GM12878 (cell line): ENCODE measurements at regions not wholly inside any gene's neighbourhood (a gene's known extent, or its start where the extent isn't known, plus 50 kb on each side); places are given as distances from the start of the nearest gene placed in this dataset.

Source experiments
- ATAC-seq: fragments of 200-7000 bp; cut with Tn5 transposase; 3 replicates; pipeline ENCODE4 v1.9.1; 2020; ENCODE audit warnings: mild to moderate bottlenecking, moderate library complexity
- BruUV-seq: library from RNA; stranded (reverse); fragments of 400-500 nt; replicated peaks from 2 replicates; lab custom pipeline; 2021; lab: Mats Ljungman, UMichigan
- CTCF ChIA-PET: fragments of 300-600 bp; sonication (Branson Sonifier 250); formaldehyde crosslinking; extraction: SDS; loops from one replicate; lab custom pipeline; 2021; ENCODE audit warnings: inconsistent platforms; lab: Yijun Ruan, JAX
- POLR2A ChIA-PET: fragments of 350-600 bp; formaldehyde crosslinking; extraction: SDS; loops from one replicate; lab custom pipeline; 2021; ENCODE audit warnings: inconsistent platforms; lab: Charles Lee
- RAD21 ChIA-PET: fragments of 300-600 bp; sonication (Branson Sonifier 250); formaldehyde crosslinking; loops from one replicate; lab custom pipeline; 2023; ENCODE audit warnings: antibody characterized with exemption; ENCODE audit not compliant: unreplicated experiment; lab: Charles Lee
- SMC1A ChIA-PET: fragments of 300-600 bp; sonication (Branson Sonifier 250); formaldehyde crosslinking; loops from one replicate; lab custom pipeline; 2023; ENCODE audit not compliant: unreplicated experiment, uncharacterized antibody; lab: Charles Lee
- DNase-seq: peaks from one replicate; pipeline ENCODE4 v3.0.0-alpha.2; 2011; ENCODE audit warnings: low read depth, low spot score
- FAIRE-seq: peaks from 3 replicates; lab custom pipeline; 2011; peaks lifted over from hg19 to GRCh38; lab: Jason Lieb, UNC
- H2AFZ ChIP-seq: 2 replicates; pipeline ENCODE4 v1.6.0; 2011; ENCODE audit warnings: low read depth, low read length, control low read depth; ENCODE audit not compliant: control insufficient read depth
- H3K27ac ChIP-seq: 2 replicates; pipeline ENCODE4 v1.5.1; 2011; ENCODE audit warnings: control low read depth; ENCODE audit not compliant: control insufficient read depth, insufficient read depth
- H3K27me3 ChIP-seq, 2 experiments: replicated peaks in 1 of 2; 2 replicates each; pipeline versions ENCODE4 v1.6.0 to v1.6.1; 2011; ENCODE audit warnings: low read length in 1 of 2; ENCODE audit not compliant: control insufficient read depth in 2 of 2, insufficient read depth in 2 of 2
- H3K36me3 ChIP-seq, 2 experiments: 2 replicates each; pipeline ENCODE4 v1.5.1; 2011; ENCODE audit warnings: low read length in 1 of 2; ENCODE audit not compliant: control insufficient read depth in 2 of 2, insufficient read depth in 2 of 2
- H3K4me1 ChIP-seq: 2 replicates; pipeline ENCODE4 v1.6.1; 2011; ENCODE audit warnings: mild to moderate bottlenecking, low read length, moderate library complexity, mixed read lengths; ENCODE audit not compliant: control insufficient read depth, insufficient read depth
- H3K4me2 ChIP-seq: 2 replicates; pipeline ENCODE4 v1.6.0; 2011; ENCODE audit warnings: control low read depth; ENCODE audit not compliant: control insufficient read depth, insufficient read depth
- H3K4me3 ChIP-seq: fragments of 200-600 bp; sonication (generic); 2 replicates; pipeline ENCODE4 v1.5.1; 2016
- H3K79me2 ChIP-seq: 2 replicates; pipeline ENCODE4 v1.6.0; 2011; ENCODE audit warnings: low read length; ENCODE audit not compliant: control insufficient read depth, insufficient read depth
- H3K9ac ChIP-seq: 2 replicates; pipeline ENCODE4 v1.8.0; 2011; ENCODE audit warnings: low read length, control low read depth, mixed read lengths; ENCODE audit not compliant: control insufficient read depth, insufficient read depth
- H3K9me3 ChIP-seq: replicated peaks from 3 replicates; pipeline ENCODE4 v1.5.1; 2011; ENCODE audit warnings: mild to moderate bottlenecking, low read length; ENCODE audit not compliant: control insufficient read depth, insufficient read depth
- H4K20me1 ChIP-seq: 2 replicates; pipeline ENCODE4 v1.6.0; 2011; ENCODE audit not compliant: control insufficient read depth, insufficient read depth
- BMI1 ChIP-seq: fragments of 450-650 bp; IDR thresholded peaks from 2 replicates; pipeline ENCODE4 v1.6.1; 2016; ENCODE audit warnings: mild to moderate bottlenecking, moderate library complexity, borderline replicate concordance
- CBX3 ChIP-seq: fragments of 200-600 bp; sonication (generic); IDR thresholded peaks from 2 replicates; pipeline ENCODE4 v1.6.1; 2016; ENCODE audit warnings: low read depth, borderline replicate concordance
- CBX5 ChIP-seq: sonication (generic); IDR thresholded peaks from 2 replicates; pipeline ENCODE4 v1.6.1; 2016; ENCODE audit warnings: low read depth, moderate library complexity, mild to moderate bottlenecking, inconsistent platforms
- CHD4 ChIP-seq: fragments of 200-600 bp; sonication (generic); IDR thresholded peaks from 2 replicates; pipeline ENCODE4 v1.6.1; 2016; ENCODE audit warnings: mild to moderate bottlenecking
- DPF2 ChIP-seq: fragments of 450-650 bp; IDR thresholded peaks from 2 replicates; pipeline ENCODE4 v1.6.1; 2017; ENCODE audit warnings: mild to moderate bottlenecking
- EGR1 ChIP-seq, 2 experiments: IDR thresholded peaks; 1 replicate in 1 of 2; 2 replicates in 1 of 2; pipeline ENCODE4 v1.6.1; 2011 to 2012; ENCODE audit warnings: low read depth in 2 of 2, low read length in 2 of 2, borderline replicate concordance in 1 of 2, mild to moderate bottlenecking in 1 of 2, moderate library complexity in 1 of 2
- ESRRA ChIP-seq: IDR thresholded peaks from 2 replicates; pipeline ENCODE4 v1.6.1; 2012; ENCODE audit warnings: mild to moderate bottlenecking, low read length, improper control_type of control experiment
- HDAC6 ChIP-seq: fragments of 200-600 bp; sonication (generic); IDR thresholded peaks from one replicate; pipeline ENCODE4 v1.8.0; 2017; ENCODE audit warnings: antibody characterized with exemption; ENCODE audit not compliant: unreplicated experiment
- MEF2B ChIP-seq: fragments of 450-650 bp; IDR thresholded peaks from 2 replicates; pipeline ENCODE4 v1.6.1; 2018; ENCODE audit warnings: mild to moderate bottlenecking, moderate library complexity; ENCODE audit not compliant: partially characterized antibody, poor library complexity, severe bottlenecking
- NFIC ChIP-seq: IDR thresholded peaks from 2 replicates; pipeline ENCODE4 v1.6.1; 2012; ENCODE audit warnings: low read depth, mild to moderate bottlenecking, inconsistent platforms, low read length, moderate library complexity
- POLR2A ChIP-seq: IDR thresholded peaks from 2 replicates; pipeline ENCODE4 v1.6.1; 2011; ENCODE audit warnings: low read depth, mild to moderate bottlenecking, low read length
- SIN3A ChIP-seq: IDR thresholded peaks from 2 replicates; pipeline ENCODE4 v1.6.1; 2012; ENCODE audit warnings: low read depth, low read length, improper control_type of control experiment
- SREBF2 ChIP-seq: IDR thresholded peaks from 2 replicates; pipeline ENCODE4 v1.6.1; 2012; ENCODE audit warnings: mild to moderate bottlenecking, low read length
- WRNIP1 ChIP-seq: IDR thresholded peaks from 2 replicates; pipeline ENCODE4 v1.6.1; 2011; ENCODE audit warnings: low read depth, low read length, improper control_type of control experiment, borderline replicate concordance
- ZZZ3 ChIP-seq: IDR thresholded peaks from 2 replicates; pipeline ENCODE4 v1.6.1; 2011; ENCODE audit warnings: low read depth; ENCODE audit not compliant: control insufficient read depth, insufficient read length
- in situ Hi-C: fragments of 300-500 bp; cut with MboI; formaldehyde crosslinking; loops from 9 replicates; pipeline ENCODE4 v1.14.3; 2018; ENCODE audit warnings: mixed read lengths
- intact Hi-C: fragments of 100-400 bp; cut with micrococcal nuclease; formaldehyde crosslinking; loops from one replicate; pipeline ENCODE4 v1.14.2; 2022; ENCODE audit not compliant: unreplicated experiment
- TF ChIP-seq, protein P1 (sequence below): IDR thresholded peaks from 2 replicates; pipeline ENCODE4 v1.6.1; 2012; ENCODE audit warnings: low read depth, low read length, improper control_type of control experiment
- TF ChIP-seq, protein P2 (sequence below): fragments of 450-650 bp; IDR thresholded peaks from 2 replicates; pipeline ENCODE4 v1.6.1; 2018; ENCODE audit warnings: mild to moderate bottlenecking, low read depth, moderate library complexity; ENCODE audit not compliant: partially characterized antibody
- TF ChIP-seq, protein P3 (sequence below): fragments of 450-650 bp; conservative IDR thresholded peaks from 2 replicates; pipeline ENCODE4 v1.6.1; 2017; ENCODE audit warnings: mild to moderate bottlenecking, moderate library complexity

DNA sequence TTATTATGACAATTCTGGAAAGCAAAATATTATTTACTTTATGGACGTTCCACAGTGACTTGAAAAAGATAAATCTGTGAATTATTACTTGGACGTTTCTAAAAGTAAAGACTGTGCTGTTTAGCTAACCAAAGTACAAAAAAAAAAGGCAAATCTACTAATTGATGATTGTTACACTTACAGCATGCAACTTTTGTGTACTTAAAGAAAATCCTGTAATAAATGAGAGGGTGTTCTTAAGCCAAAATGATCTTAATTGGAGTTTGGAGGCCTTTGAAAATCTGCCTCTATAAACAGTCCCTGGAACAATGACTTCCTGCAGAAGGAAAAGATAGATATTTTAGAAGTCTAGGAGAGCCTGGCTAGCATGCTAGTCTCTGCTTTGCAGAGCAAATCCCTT is 434.0 kb upstream of the SYT1 start (continued):
- TF ChIP-seq, protein P1, sequence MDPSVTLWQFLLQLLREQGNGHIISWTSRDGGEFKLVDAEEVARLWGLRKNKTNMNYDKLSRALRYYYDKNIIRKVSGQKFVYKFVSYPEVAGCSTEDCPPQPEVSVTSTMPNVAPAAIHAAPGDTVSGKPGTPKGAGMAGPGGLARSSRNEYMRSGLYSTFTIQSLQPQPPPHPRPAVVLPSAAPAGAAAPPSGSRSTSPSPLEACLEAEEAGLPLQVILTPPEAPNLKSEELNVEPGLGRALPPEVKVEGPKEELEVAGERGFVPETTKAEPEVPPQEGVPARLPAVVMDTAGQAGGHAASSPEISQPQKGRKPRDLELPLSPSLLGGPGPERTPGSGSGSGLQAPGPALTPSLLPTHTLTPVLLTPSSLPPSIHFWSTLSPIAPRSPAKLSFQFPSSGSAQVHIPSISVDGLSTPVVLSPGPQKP, result no peak
- TF ChIP-seq, protein P2, sequence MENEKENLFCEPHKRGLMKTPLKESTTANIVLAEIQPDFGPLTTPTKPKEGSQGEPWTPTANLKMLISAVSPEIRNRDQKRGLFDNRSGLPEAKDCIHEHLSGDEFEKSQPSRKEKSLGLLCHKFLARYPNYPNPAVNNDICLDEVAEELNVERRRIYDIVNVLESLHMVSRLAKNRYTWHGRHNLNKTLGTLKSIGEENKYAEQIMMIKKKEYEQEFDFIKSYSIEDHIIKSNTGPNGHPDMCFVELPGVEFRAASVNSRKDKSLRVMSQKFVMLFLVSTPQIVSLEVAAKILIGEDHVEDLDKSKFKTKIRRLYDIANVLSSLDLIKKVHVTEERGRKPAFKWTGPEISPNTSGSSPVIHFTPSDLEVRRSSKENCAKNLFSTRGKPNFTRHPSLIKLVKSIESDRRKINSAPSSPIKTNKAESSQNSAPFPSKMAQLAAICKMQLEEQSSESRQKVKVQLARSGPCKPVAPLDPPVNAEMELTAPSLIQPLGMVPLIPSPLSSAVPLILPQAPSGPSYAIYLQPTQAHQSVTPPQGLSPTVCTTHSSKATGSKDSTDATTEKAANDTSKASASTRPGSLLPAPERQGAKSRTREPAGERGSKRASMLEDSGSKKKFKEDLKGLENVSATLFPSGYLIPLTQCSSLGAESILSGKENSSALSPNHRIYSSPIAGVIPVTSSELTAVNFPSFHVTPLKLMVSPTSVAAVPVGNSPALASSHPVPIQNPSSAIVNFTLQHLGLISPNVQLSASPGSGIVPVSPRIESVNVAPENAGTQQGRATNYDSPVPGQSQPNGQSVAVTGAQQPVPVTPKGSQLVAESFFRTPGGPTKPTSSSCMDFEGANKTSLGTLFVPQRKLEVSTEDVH, result no peak
- no peak for TF ChIP-seq DPF2
- TF ChIP-seq HDAC6, result no peak
- no peak for TF ChIP-seq NFIC
- TF ChIP-seq WRNIP1, result no peak
- no peak for TF ChIP-seq SIN3A
- no peak for TF ChIP-seq BMI1
- TF ChIP-seq ZZZ3, result no peak
- TF ChIP-seq, all 136 proteins: peak for 0

DNA sequence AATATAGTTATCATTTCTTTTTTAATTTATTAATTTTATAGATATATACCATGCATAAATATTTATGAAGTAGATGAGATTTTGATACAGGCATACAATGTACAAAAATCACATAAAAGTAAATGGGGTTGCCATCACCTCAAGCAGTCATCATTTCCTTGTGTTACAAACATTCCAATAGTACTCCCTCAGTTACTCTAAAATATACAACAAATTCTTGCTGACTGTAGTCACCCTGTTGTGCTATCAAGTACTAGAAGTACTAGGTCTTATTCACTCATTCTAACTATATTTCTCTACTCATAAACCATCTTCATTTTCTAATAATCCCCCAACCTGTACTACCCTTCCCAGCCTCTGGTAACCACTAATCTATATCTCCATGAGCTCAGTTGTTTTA is 432.6 kb upstream of the SYT1 start:
- Histone ChIP-seq H3K9me3 (no peaks in the 10 kb centered on the region), H3K79me2 (no peaks in the 10 kb centered on the region), H3K27me3 (no peaks in the 10 kb centered on the region), H3K36me3 (no peaks in the 10 kb centered on the region), H3K27ac (no peak overlapping the region), H3K4me1 (no peaks in the 10 kb centered on the region), H3K4me2 (no peak overlapping the region), H2AFZ (no peak overlapping the region), H3K9ac (no peak overlapping the region), H3K4me3 (no peak overlapping the region), H4K20me1 (no peaks in the 10 kb centered on the region)
- intact Hi-C loops, result no loop called here
- in situ Hi-C loops, result no loop called here
- ChIA-PET CTCF (no interaction called here), POLR2A (no interaction called here), RAD21 (no interaction called here), SMC1A (no interaction called here)
- BruUV-seq, result no TSS peak
- ATAC-seq (no peak), FAIRE-seq (no peak), DNase-seq (no peak)
- TF ChIP-seq MEF2B (no peak), CHD4 (no peak), POLR2A (no peak), ESRRA (no peak), CBX5 (no peak), SREBF2 (no peak), EGR1 (IDR thresholded peaks at IDR 0.05; ENCODE audit: borderline replicate concordance in 1 of 2, low read depth in 2 of 2, low read length in 2 of 2) (no peak), CBX3 (no peak)
- TF ChIP-seq, protein P3, sequence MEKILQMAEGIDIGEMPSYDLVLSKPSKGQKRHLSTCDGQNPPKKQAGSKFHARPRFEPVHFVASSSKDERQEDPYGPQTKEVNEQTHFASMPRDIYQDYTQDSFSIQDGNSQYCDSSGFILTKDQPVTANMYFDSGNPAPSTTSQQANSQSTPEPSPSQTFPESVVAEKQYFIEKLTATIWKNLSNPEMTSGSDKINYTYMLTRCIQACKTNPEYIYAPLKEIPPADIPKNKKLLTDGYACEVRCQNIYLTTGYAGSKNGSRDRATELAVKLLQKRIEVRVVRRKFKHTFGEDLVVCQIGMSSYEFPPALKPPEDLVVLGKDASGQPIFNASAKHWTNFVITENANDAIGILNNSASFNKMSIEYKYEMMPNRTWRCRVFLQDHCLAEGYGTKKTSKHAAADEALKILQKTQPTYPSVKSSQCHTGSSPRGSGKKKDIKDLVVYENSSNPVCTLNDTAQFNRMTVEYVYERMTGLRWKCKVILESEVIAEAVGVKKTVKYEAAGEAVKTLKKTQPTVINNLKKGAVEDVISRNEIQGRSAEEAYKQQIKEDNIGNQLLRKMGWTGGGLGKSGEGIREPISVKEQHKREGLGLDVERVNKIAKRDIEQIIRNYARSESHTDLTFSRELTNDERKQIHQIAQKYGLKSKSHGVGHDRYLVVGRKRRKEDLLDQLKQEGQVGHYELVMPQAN, result no peak
